PC-9 (cell line): ENCODE measurements at regions not wholly inside any gene's neighbourhood (a gene's known extent, or its start where the extent isn't known, plus 50 kb on each side); places are given as distances from the start of the nearest gene placed in this dataset.
A peak's percentile ranks its signal among the peaks of the same experiment; 100 is the strongest.

Source experiments
- BruUV-seq: library from RNA; stranded (reverse); fragments of 400-500 nt; replicated peaks from 2 replicates; lab custom pipeline; 2021; lab: Mats Ljungman, UMichigan
- CTCF ChIA-PET: fragments of 300-600 bp; sonication (Branson Sonifier 250); formaldehyde crosslinking; loops from one replicate; lab custom pipeline; 2022; ENCODE audit warnings: antibody characterized with exemption; lab: Charles Lee
- POLR2A ChIA-PET: fragments of 300-600 bp; sonication (Branson Sonifier 250); formaldehyde crosslinking; loops from one replicate; lab custom pipeline; 2022; ENCODE audit warnings: antibody characterized with exemption; ENCODE audit not compliant: unreplicated experiment; lab: Charles Lee
- DNase-seq, 2 experiments: peaks; one replicate each; pipeline versions ENCODE4 v3.0.0 to v3.0.0-alpha.2; 2015 to 2022; ENCODE audit warnings: mixed read lengths in 1 of 2
- H2AFZ ChIP-seq: fragments of 200-600 bp; sonication (generic); 2 replicates; pipeline ENCODE4 v1.8.1; 2017; ENCODE audit warnings: antibody characterized with exemption
- H3F3A ChIP-seq: fragments of 200-600 bp; sonication (generic); 2 replicates; pipeline ENCODE4 v1.8.1; 2017; ENCODE audit warnings: antibody characterized with exemption, mild to moderate bottlenecking, low read depth; ENCODE audit not compliant: insufficient read depth
- H3K27ac ChIP-seq: fragments of 200-600 bp; sonication (generic); 2 replicates; pipeline ENCODE4 v1.6.1; 2016; ENCODE audit warnings: mixed run types
- H3K27me3 ChIP-seq: fragments of 200-600 bp; sonication (generic); 2 replicates; pipeline ENCODE4 v1.6.1; 2016; ENCODE audit warnings: low read depth, mixed run types; ENCODE audit not compliant: insufficient read depth
- H3K36me3 ChIP-seq: fragments of 200-600 bp; sonication (generic); 2 replicates; pipeline ENCODE4 v1.6.1; 2016; ENCODE audit warnings: low read depth, mixed run types
- H3K4me1 ChIP-seq: fragments of 200-600 bp; sonication (generic); replicated peaks from 2 replicates; pipeline ENCODE4 v1.6.1; 2016; ENCODE audit warnings: mixed run types; ENCODE audit not compliant: insufficient read depth
- H3K4me2 ChIP-seq: fragments of 200-600 bp; sonication (generic); 2 replicates; pipeline ENCODE4 v1.6.1; 2017; ENCODE audit warnings: mixed run types
- H3K4me3 ChIP-seq: fragments of 200-600 bp; sonication (generic); 2 replicates; pipeline ENCODE4 v1.6.1; 2016; ENCODE audit warnings: mixed run types
- H3K79me2 ChIP-seq: fragments of 200-600 bp; sonication (generic); 2 replicates; pipeline ENCODE4 v1.6.1; 2017; ENCODE audit warnings: low read depth, mixed run types
- H3K9me2 ChIP-seq: fragments of 200-600 bp; sonication (generic); 2 replicates; pipeline ENCODE4 v1.8.1; 2017; ENCODE audit warnings: mild to moderate bottlenecking; ENCODE audit not compliant: insufficient read depth
- H3K9me3 ChIP-seq: fragments of 200-600 bp; sonication (generic); 2 replicates; pipeline ENCODE4 v1.8.1; 2016; ENCODE audit warnings: low read depth; ENCODE audit not compliant: insufficient read depth
- H4K20me1 ChIP-seq: fragments of 200-600 bp; sonication (generic); 2 replicates; pipeline ENCODE4 v1.8.1; 2017; ENCODE audit not compliant: insufficient read depth
- EZH2 ChIP-seq: fragments of 200-600 bp; sonication (generic); IDR thresholded peaks from 2 replicates; pipeline ENCODE4 v1.8.0; 2017; ENCODE audit warnings: antibody characterized with exemption, low read depth
- intact Hi-C: fragments of 100-400 bp; cut with micrococcal nuclease; formaldehyde crosslinking; loops from one replicate; pipeline ENCODE4 v1.10.0; 2022; ENCODE audit not compliant: unreplicated experiment
- TF ChIP-seq, protein P1 (sequence below): fragments of 200-600 bp; sonication (generic); conservative IDR thresholded peaks from 2 replicates; pipeline ENCODE4 v1.6.1; 2017; ENCODE audit warnings: mixed run types, antibody characterized with exemption, mild to moderate bottlenecking, moderate library complexity

DNA sequence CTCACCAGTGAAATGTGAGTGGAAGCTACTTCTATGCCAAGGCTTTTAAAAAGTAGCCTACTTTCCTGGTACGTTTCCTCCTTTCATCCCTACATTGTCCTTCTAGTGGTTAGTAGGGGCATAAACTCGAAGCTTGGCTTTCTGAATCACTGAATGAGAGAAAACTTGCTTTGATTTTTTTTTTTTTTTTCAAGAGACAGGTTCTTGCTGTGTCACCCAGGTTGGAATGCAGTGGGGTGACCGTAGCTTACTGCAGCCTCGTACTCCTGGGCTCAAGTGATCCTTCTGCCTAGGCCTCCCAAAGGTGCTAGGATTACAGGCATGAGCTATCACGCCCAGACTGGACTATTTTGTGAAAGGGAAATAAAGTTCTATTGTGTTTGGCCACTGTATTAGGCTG lies 89.1 kb upstream of the IGFBP7 start:
- Histone ChIP-seq H3K4me2 (no peak overlapping the region), H4K20me1 (no peaks in the 10 kb centered on the region), H3K27ac (no peak overlapping the region), H3K36me3 (no peaks in the 10 kb centered on the region), H3K4me3 (no peak overlapping the region), H3F3A (no peaks in the 10 kb centered on the region), H3K27me3 (no peaks in the 10 kb centered on the region), H3K9me2 (no peaks in the 10 kb centered on the region), H3K79me2 (no peaks in the 10 kb centered on the region), H3K9me3 (no peaks in the 10 kb centered on the region), H2AFZ (no peak overlapping the region), H3K4me1 (no peaks in the 10 kb centered on the region)
- peak in 1 of 2 experiments; percentile 19 for DNase-seq
- intact Hi-C loops, result loop anchor here (10.0 kb wide), 1 partner anchor 226 kb away; no protein-coding TSS in a partner anchor
- TF ChIP-seq, protein P1, sequence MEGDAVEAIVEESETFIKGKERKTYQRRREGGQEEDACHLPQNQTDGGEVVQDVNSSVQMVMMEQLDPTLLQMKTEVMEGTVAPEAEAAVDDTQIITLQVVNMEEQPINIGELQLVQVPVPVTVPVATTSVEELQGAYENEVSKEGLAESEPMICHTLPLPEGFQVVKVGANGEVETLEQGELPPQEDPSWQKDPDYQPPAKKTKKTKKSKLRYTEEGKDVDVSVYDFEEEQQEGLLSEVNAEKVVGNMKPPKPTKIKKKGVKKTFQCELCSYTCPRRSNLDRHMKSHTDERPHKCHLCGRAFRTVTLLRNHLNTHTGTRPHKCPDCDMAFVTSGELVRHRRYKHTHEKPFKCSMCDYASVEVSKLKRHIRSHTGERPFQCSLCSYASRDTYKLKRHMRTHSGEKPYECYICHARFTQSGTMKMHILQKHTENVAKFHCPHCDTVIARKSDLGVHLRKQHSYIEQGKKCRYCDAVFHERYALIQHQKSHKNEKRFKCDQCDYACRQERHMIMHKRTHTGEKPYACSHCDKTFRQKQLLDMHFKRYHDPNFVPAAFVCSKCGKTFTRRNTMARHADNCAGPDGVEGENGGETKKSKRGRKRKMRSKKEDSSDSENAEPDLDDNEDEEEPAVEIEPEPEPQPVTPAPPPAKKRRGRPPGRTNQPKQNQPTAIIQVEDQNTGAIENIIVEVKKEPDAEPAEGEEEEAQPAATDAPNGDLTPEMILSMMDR, result no peak
- TF ChIP-seq EZH2, result no peak
- no TSS peak for BruUV-seq
- ChIA-PET POLR2A (no interaction called here), CTCF (interaction anchor here (0.6 kb wide), 1 partner anchor 35 kb away, joined by 3 read pairs; no protein-coding TSS in a partner anchor)

DNA sequence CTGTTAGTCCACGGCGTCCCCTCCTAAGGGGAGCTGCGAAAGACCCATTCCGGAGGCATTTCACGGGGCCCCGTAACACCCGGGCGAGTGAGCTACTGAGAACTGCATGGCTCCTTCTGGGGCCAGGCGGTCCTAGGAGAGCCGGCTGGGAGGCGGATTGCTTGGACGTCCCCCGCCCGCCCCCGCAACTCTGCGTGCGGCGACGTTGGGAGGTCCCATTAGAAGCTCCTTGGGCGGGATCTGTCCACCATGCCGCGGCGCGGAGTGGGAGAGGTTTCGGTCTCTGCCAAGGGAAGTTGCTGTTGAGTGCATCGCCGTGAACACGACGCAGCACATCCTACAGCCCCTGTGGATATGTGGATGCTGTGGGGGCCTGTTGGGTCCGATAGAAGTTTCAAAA lies 85.4 kb upstream of the IGFBP7 start:
- no TSS peak for BruUV-seq
- Histone ChIP-seq H3K9me3 (no peaks in the 10 kb centered on the region), H2AFZ (no peak overlapping the region), H4K20me1 (no peaks in the 10 kb centered on the region), H3K4me2 (no peak overlapping the region), H3K27me3 (no peaks in the 10 kb centered on the region), H3K4me1 (no peaks in the 10 kb centered on the region), H3K4me3 (no peak overlapping the region), H3K79me2 (no peaks in the 10 kb centered on the region), H3K9me2 (no peaks in the 10 kb centered on the region), H3K36me3 (no peaks in the 10 kb centered on the region), H3K27ac (no peak overlapping the region), H3F3A (no peaks in the 10 kb centered on the region)
- TF ChIP-seq, protein P1, result no peak
- no peak for TF ChIP-seq EZH2
- intact Hi-C loops, result loop anchor here (10.0 kb wide), 1 partner anchor 229 kb away; no protein-coding TSS in a partner anchor
- ChIA-PET POLR2A (no interaction called here), CTCF (no interaction called here)
- DNase-seq, result no peak

DNA sequence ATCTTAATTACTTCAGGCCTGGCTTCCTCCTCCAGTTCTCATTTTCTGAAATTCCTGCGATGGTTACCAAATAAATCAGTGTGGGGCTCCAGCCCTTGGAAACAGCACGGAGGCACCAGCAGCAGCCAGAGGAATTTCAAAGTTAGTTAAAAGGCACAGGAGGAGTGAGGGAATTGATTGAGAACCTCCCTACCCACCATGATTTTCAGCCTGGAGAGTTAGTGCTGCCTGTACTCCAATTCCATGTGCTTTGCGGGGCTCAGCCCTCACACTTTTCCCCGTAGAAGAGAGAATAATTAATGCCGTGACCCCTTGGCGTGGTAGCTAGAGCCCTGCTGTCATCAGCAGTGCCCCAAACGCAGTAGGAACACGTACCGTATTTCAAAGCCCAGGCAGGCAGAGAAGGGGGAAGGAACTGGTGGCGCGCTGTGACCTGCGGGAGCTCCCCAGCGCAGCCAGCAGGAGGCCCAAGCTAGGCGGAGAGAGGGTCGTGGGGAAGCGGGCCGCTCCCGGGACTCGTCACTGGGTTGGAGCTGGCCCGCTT lies 84.0 kb upstream of the IGFBP7 start:
- Histone ChIP-seq H3K27me3 (no peaks in the 10 kb centered on the region), H2AFZ (no peak overlapping the region), H4K20me1 (no peaks in the 10 kb centered on the region), H3K9me3 (no peaks in the 10 kb centered on the region), H3K27ac (no peak overlapping the region), H3F3A (no peaks in the 10 kb centered on the region), H3K9me2 (no peaks in the 10 kb centered on the region), H3K4me3 (no peak overlapping the region), H3K4me2 (no peak overlapping the region), H3K4me1 (no peaks in the 10 kb centered on the region), H3K36me3 (no peaks in the 10 kb centered on the region), H3K79me2 (no peaks in the 10 kb centered on the region)
- ChIA-PET POLR2A (no interaction called here), CTCF (no interaction called here)
- intact Hi-C loops, result loop anchor here (10.0 kb wide), 1 partner anchor 231 kb away; no protein-coding TSS in a partner anchor
- no peak for TF ChIP-seq EZH2
- TF ChIP-seq, protein P1, result no peak
- no TSS peak for BruUV-seq
- DNase-seq, result no peak
